ENCODE measurements at regions not wholly inside any gene's neighbourhood (a gene's known extent, or its start where the extent isn't known, plus 50 kb on each side); places are given as distances from the start of the nearest gene placed in this dataset.

- Histone ChIP-seq H2AFZ (ENCODE audit: low read length) (peak overlapping the region; percentile 65), H4K20me1 (ENCODE audit: insufficient read depth, low read length) (no peaks in the 10 kb centered on the region), H3K36me3 (ENCODE audit: insufficient read depth, low read length) (no peaks in the 10 kb centered on the region), H3K4me3 (ENCODE audit: insufficient read depth, low read length) (peak overlapping the region; percentile 9), H3K4me2 (ENCODE audit: insufficient read depth, low read length) (peak overlapping the region; percentile 64), H3K79me2 (ENCODE audit: insufficient read depth, low read length) (no peaks in the 10 kb centered on the region), H3K27me3 (ENCODE audit: insufficient read depth, low read length) (no peaks in the 10 kb centered on the region), H3K9me3 (ENCODE audit: low read depth, low read length) (no peaks in the 10 kb centered on the region), H3K27ac (ENCODE audit: low read depth, low read length) (peak overlapping the region; percentile 87), H3K4me1 (ENCODE audit: insufficient read depth, low read length) (peaks cover 41% of the 10 kb centered on the region)
- peak; percentile 56 for DNase-seq (ENCODE audit: insufficient read length, low spot score, missing footprints)
- no peak for TF ChIP-seq CTCF (IDR thresholded peaks at IDR 0.05; ENCODE audit: extremely low read depth, low read depth, low read length)
These were observed 108.3 kb upstream of the NCKAP5 start for GRCh38 chr2:133676392-133677130.

DNA sequence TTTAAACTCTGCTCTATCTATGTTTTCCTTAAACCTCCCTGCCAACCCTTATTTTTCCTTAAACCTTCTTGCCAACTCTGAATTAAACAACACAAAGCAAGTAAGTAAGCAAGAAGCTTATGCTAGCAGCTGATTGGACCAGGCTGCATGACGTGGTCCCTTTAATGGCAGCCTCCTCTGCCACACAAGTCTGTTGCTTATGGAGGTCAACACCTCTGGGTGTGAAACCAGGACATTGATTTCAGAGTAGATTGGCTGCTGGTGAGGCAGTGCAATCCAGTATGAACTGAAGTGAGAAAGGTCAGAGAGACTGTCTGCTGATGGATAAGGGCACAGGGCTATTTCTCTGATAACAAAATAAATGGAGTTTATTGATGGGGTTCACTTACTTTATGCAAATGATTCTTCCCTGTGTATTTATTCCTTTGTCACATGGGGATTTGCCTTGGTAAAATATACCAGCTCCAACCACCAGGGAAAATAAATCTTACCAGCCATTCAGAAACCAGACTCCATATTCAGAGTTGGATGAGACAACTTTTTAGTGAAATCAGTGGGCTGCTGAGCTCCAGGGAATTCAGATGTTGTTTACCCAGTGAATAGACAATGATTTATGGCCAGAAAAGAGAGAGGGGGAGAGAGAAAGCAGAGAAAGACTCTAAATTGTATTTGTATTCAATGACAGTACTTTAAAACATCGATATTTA, 112.2 kb upstream of the NCKAP5 start:
- Histone ChIP-seq H3K27ac (ENCODE audit: low read depth, low read length) (no peak overlapping the region), H3K36me3 (ENCODE audit: insufficient read depth, low read length) (no peaks in the 10 kb centered on the region), H3K4me1 (ENCODE audit: insufficient read depth, low read length) (peaks cover 19% of the 10 kb centered on the region), H3K79me2 (ENCODE audit: insufficient read depth, low read length) (no peaks in the 10 kb centered on the region), H3K9me3 (ENCODE audit: low read depth, low read length) (no peaks in the 10 kb centered on the region), H3K4me3 (ENCODE audit: insufficient read depth, low read length) (no peak overlapping the region), H4K20me1 (ENCODE audit: insufficient read depth, low read length) (no peaks in the 10 kb centered on the region), H3K4me2 (ENCODE audit: insufficient read depth, low read length) (no peak overlapping the region), H3K27me3 (ENCODE audit: insufficient read depth, low read length) (peaks cover 5% of the 10 kb centered on the region), H2AFZ (ENCODE audit: low read length) (no peak overlapping the region)
- TF ChIP-seq CTCF (IDR thresholded peaks at IDR 0.05; ENCODE audit: extremely low read depth, low read depth, low read length) = peak; percentile 6
- no peak for DNase-seq (ENCODE audit: insufficient read length, low spot score, missing footprints)

- Histone ChIP-seq H3K9me3 (ENCODE audit: low read depth, low read length) (no peaks in the 10 kb centered on the region), H3K4me3 (ENCODE audit: insufficient read depth, low read length) (no peak overlapping the region), H3K27me3 (ENCODE audit: insufficient read depth, low read length) (peaks cover 13% of the 10 kb centered on the region), H3K36me3 (ENCODE audit: insufficient read depth, low read length) (no peaks in the 10 kb centered on the region), H3K4me2 (ENCODE audit: insufficient read depth, low read length) (no peak overlapping the region), H4K20me1 (ENCODE audit: insufficient read depth, low read length) (no peaks in the 10 kb centered on the region), H3K4me1 (ENCODE audit: insufficient read depth, low read length) (peaks cover under 1% of the 10 kb centered on the region), H3K27ac (ENCODE audit: low read depth, low read length) (no peak overlapping the region), H2AFZ (ENCODE audit: low read length) (no peak overlapping the region), H3K79me2 (ENCODE audit: insufficient read depth, low read length) (no peaks in the 10 kb centered on the region)
- no peak for TF ChIP-seq CTCF (IDR thresholded peaks at IDR 0.05; ENCODE audit: extremely low read depth, low read depth, low read length)
- no peak for DNase-seq (ENCODE audit: insufficient read length, low spot score, missing footprints)
These were observed 114.1 kb upstream of the NCKAP5 start for GRCh38 chr2:133682347-133682746.

GRCh38 chr2:133682906-133683305, 114.6 kb upstream of the NCKAP5 start:
- Histone ChIP-seq H3K79me2 (ENCODE audit: insufficient read depth, low read length) (no peaks in the 10 kb centered on the region), H3K9me3 (ENCODE audit: low read depth, low read length) (no peaks in the 10 kb centered on the region), H3K27me3 (ENCODE audit: insufficient read depth, low read length) (peaks cover 17% of the 10 kb centered on the region), H3K4me3 (ENCODE audit: insufficient read depth, low read length) (no peak overlapping the region), H3K4me1 (ENCODE audit: insufficient read depth, low read length) (no peaks in the 10 kb centered on the region), H3K4me2 (ENCODE audit: insufficient read depth, low read length) (no peak overlapping the region), H4K20me1 (ENCODE audit: insufficient read depth, low read length) (no peaks in the 10 kb centered on the region), H3K36me3 (ENCODE audit: insufficient read depth, low read length) (no peaks in the 10 kb centered on the region), H2AFZ (ENCODE audit: low read length) (no peak overlapping the region), H3K27ac (ENCODE audit: low read depth, low read length) (no peak overlapping the region)
- DNase-seq (ENCODE audit: insufficient read length, low spot score, missing footprints) = no peak
- no peak for TF ChIP-seq CTCF (IDR thresholded peaks at IDR 0.05; ENCODE audit: extremely low read depth, low read depth, low read length)
